DOHH2 (cell line): ENCODE measurements at regions not wholly inside any gene's neighbourhood (a gene's known extent, or its start where the extent isn't known, plus 50 kb on each side); places are given as distances from the start of the nearest gene placed in this dataset.
"Not testable (repeated sequence)": the region's sequence is repeated elsewhere in the genome, so short reads cannot be mapped to it uniquely, and the experiment has no call there.

Experiments used
- EZH2phosphoT487 ChIP-seq: fragments of 200-600 bp; sonication (generic); IDR thresholded peaks from 2 replicates; pipeline ENCODE4 v1.6.1; 2017; ENCODE audit warnings: borderline replicate concordance, mild to moderate bottlenecking, antibody characterized with exemption, low read length, moderate library complexity, mixed read lengths
- TF ChIP-seq, protein P1 (sequence below): fragments of 200-600 bp; sonication (generic); IDR thresholded peaks from one replicate; pipeline ENCODE4 v1.5.1; 2014; ENCODE audit warnings: antibody characterized with exemption, mild to moderate bottlenecking, low read depth, low read length; ENCODE audit not compliant: poor library complexity, severe bottlenecking

DNA sequence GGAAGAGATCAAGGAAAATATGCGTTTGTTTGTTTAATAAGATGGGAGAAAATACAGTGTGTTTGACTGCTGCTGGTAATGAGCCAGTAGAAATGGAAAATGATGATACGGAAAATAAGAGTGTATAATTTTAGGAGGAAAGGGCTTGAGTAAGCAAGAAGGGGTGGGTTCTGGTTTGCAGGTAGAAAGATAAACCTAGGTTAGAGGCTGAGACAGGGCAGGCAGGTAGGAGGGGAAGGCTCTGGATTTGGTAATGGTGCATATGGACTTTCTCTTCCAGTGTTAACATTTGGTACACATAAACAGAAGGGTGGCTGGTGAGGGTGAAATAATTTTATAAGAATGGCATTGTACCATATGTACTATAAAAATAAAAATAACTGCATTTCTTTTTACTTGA is 84.4 kb downstream of the SRGAP2 start:
- TF ChIP-seq, protein P1, sequence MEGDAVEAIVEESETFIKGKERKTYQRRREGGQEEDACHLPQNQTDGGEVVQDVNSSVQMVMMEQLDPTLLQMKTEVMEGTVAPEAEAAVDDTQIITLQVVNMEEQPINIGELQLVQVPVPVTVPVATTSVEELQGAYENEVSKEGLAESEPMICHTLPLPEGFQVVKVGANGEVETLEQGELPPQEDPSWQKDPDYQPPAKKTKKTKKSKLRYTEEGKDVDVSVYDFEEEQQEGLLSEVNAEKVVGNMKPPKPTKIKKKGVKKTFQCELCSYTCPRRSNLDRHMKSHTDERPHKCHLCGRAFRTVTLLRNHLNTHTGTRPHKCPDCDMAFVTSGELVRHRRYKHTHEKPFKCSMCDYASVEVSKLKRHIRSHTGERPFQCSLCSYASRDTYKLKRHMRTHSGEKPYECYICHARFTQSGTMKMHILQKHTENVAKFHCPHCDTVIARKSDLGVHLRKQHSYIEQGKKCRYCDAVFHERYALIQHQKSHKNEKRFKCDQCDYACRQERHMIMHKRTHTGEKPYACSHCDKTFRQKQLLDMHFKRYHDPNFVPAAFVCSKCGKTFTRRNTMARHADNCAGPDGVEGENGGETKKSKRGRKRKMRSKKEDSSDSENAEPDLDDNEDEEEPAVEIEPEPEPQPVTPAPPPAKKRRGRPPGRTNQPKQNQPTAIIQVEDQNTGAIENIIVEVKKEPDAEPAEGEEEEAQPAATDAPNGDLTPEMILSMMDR: not testable (repeated sequence)
- TF ChIP-seq EZH2phosphoT487: not testable (repeated sequence)
